ENCODE measurements at regions not wholly inside any gene's neighbourhood (a gene's known extent, or its start where the extent isn't known, plus 50 kb on each side); places are given as distances from the start of the nearest gene placed in this dataset.

GRCh38 chr17:12547831-12548230, 117.9 kb upstream of the MYOCD start:
- no peak for FAIRE-seq
- no peak for TF ChIP-seq CTCF (IDR thresholded peaks at IDR 0.05; ENCODE audit: insufficient read depth, missing control alignments)
- DNase-seq (ENCODE audit: insufficient read length, low spot score): no peak

- no peak for TF ChIP-seq CTCF (IDR thresholded peaks at IDR 0.05; ENCODE audit: insufficient read depth, missing control alignments)
- DNase-seq (ENCODE audit: insufficient read length, low spot score): no peak
- no peak for FAIRE-seq
These were observed 117.1 kb upstream of the MYOCD start for GRCh38 chr17:12548558-12548957.

DNA sequence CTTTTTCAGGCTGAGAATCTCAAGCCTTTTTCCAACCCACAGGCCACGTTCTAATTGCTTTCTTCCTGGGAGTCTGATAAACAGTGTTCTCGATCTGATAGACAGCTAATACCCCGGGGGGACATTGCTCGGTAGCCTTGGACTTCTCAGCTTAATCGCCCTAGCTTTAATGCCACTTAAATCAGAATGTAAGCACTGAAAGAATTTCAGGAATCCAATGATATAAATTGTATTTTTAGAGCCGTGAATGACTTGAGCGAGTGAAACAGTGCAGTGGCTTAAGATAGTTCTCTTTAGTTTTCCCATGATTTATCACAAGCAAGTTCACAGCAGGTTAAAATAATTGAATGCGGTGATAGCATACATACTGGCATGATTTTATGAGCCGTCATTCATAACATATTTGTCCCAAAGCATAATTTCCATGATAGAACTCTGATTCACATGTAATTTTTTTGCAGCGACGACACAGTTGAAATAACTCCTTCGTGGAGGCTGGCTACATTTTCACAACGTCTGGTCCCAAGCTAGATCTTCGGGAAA, 116.1 kb upstream of the MYOCD start:
- TF ChIP-seq CTCF (IDR thresholded peaks at IDR 0.05; ENCODE audit: insufficient read depth, missing control alignments): no peak
- DNase-seq (ENCODE audit: insufficient read length, low spot score) (no peak), FAIRE-seq (no peak)

DNA sequence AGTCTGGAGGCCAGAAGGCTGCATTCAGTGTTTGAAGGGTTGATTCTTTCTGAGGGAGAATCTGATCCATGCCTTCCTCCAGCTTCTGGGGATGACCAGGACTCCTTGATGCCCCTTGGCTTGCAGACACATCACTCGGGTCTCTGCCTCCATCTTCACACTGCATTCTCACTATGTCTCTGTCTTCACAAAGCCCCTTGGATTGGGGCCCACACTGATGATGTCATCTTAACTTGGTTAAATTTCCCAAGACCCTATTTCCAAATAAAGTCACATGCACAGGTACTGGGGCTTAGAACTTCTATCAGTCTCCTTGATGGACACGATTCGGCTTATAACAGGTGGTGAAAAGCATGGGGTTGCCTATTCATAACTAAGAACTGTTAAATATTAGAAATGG, 112.1 kb upstream of the MYOCD start:
- DNase-seq (ENCODE audit: insufficient read length, low spot score) (no peak), FAIRE-seq (no peak)

DNA sequence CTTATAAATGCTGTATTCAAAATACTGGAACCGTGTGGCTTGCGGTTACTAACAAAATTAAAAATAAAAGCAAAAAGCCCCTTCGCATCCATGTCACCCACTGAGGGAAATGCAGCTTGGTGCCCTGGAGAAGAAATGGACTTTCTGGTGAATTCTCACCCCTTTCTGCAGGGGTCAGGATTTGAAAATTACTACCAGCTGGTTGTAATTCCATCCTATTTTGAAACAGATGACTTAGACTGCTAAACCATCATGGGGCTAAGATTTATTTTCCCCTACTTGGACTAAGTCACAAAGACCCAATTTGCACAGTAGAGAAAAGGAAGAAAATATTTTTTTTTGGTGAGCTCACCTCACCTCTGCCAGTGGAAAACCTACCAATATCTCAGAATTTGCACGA, 111.4 kb upstream of the MYOCD start:
- TF ChIP-seq CTCF (IDR thresholded peaks at IDR 0.05; ENCODE audit: insufficient read depth, missing control alignments): no peak
- FAIRE-seq (no peak), DNase-seq (ENCODE audit: insufficient read length, low spot score) (no peak)

More for the DNA sequence above, 112.1 kb upstream of the MYOCD start:
- TF ChIP-seq CTCF (IDR thresholded peaks at IDR 0.05; ENCODE audit: insufficient read depth, missing control alignments): no peak

DNA sequence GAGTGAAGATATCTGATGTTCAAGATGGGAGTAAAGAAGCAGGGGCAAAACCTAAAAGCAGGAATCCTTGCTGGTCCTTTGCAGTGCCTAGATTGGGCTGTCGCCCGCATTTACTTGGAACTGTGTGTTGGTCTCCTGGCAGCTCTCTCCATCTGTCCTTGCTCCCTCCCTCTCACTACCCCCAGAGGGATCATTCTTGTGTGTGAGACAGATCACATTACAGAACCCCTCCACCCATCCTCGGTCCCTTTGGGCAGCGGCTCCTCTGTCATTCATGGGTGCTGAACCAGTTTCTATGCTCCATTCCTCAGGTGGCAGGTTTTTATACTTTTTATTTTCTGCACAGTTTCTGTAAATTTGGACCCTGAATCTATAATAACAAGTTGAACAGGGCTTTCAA, 99.4 kb upstream of the MYOCD start:
- no peak for DNase-seq (ENCODE audit: insufficient read length, low spot score)
- no peak for TF ChIP-seq CTCF (IDR thresholded peaks at IDR 0.05; ENCODE audit: insufficient read depth, missing control alignments)
- FAIRE-seq: no peak

DNA sequence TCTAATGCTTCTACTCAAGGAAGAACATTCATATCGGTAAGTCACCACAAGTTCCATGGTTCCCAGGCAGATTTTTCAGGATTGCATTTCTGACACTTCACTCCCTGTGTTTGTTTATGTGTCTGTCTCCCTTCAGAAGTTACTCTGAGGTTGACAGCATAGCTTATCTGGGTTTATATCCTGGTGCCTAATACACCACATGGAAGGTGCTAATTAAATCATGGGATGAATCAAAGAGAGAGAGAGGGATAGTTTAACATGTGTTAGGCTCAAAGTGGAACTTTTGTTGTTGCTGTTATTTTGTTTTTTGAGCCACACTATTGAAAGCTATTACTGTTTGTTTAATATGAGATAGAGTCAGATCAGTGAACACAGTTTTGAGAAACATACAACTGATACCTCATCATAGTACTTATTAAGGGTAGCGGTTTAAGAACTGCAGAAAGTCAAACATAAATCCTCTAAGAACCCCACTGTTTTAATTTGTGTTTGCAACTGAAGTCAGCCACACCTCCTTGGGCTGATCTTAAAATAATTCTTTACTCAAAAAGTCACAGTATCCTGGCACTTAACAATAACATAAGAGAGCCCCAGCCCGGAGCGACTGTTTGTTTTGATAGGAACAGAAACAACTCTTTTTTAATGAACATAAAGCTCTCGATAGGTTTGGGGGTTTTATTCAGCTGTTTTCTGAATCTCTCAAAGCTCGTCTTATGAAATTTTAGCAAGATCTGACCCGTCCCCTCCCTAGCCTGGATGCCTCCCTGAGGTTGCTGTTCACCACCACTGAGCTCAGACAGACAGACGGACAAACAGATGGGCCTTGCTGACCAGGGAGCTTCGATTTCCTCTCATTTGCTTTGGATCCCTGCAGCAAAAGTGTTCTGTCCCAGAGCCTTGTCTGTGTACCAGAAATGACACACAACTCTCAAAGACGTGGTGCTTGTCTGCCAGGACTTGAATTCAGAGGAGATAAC, 98.3 kb upstream of the MYOCD start:
- DNase-seq (ENCODE audit: insufficient read length, low spot score) (no peak), FAIRE-seq (no peak)
- TF ChIP-seq CTCF (IDR thresholded peaks at IDR 0.05; ENCODE audit: insufficient read depth, missing control alignments): no peak
